ENCODE measurements at regions not wholly inside any gene's neighbourhood (a gene's known extent, or its start where the extent isn't known, plus 50 kb on each side); places are given as distances from the start of the nearest gene placed in this dataset.

DNA sequence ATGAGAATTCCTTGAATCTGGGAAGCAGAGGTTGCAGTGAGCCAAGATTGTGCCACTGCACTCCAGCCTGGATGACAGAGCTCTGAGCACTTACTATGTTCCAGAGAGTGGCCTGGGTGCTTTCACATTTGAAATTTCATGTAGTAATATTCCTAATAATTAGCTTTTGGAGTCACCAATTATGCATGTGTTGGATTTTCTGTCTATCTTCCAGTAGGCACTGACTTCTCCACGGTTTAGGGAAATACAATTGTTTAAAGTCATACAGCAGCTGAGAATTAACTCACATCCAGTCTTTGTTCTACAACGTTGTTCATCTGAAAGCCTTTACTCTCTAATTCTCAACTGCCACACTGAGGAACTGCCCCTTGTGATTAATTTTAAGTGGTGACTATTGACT, 150.2 kb downstream of the CSNK2A3 start:
- TF ChIP-seq CTCF (conservative IDR thresholded peaks at IDR 0.05) (no peak), ZFX (IDR thresholded peaks at IDR 0.05) (no peak)
